ENCODE measurements at regions not wholly inside any gene's neighbourhood (a gene's known extent, or its start where the extent isn't known, plus 50 kb on each side); places are given as distances from the start of the nearest gene placed in this dataset.

DNA sequence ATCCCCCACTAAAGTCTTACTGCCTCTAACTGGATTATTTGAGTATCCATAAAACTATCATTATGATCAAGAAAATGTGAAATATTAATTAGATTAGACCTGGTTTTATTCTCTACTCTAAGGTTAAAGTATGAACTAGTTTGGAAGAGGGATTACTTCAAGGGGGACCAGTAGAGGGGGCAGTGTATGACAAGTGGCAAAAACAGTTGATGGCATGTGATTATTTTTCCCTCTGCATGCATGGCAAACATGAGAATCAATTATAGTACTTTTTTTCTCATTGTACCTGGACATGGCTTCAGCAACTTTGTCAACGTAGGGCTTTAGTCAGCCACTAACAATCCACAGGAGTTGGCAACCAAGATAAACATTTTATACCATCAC is 145.0 kb upstream of the SLC38A2 start:
- ChIA-PET POLR2A (no interaction called here), CTCF (interaction anchor here (1.0 kb wide), 1 partner anchor 160 kb away, joined by 3 read pairs; no protein-coding TSS in a partner anchor)
- no peaks in the 10 kb centered on the region for H3K27me3 Mint-ChIP-seq (ENCODE audit: low read depth)
- 0 out of 2 replicates have a peak, but pooled peaks cover 6% of the 10 kb centered on the region for H3K9me3 Mint-ChIP-seq
- no peak overlapping the region for H3K4me3 Mint-ChIP-seq
- DNase-seq (ENCODE audit: low spot score) (no peak), ATAC-seq (no peak)
- TF ChIP-seq, protein P1, sequence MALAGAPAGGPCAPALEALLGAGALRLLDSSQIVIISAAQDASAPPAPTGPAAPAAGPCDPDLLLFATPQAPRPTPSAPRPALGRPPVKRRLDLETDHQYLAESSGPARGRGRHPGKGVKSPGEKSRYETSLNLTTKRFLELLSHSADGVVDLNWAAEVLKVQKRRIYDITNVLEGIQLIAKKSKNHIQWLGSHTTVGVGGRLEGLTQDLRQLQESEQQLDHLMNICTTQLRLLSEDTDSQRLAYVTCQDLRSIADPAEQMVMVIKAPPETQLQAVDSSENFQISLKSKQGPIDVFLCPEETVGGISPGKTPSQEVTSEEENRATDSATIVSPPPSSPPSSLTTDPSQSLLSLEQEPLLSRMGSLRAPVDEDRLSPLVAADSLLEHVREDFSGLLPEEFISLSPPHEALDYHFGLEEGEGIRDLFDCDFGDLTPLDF (CRISPR knock-in tag; IDR thresholded peaks at IDR 0.05) = no peak
- no peak for TF ChIP-seq ZNF219 (CRISPR knock-in tag; IDR thresholded peaks at IDR 0.05; ENCODE audit: borderline replicate concordance)
- no peak for TF ChIP-seq NFATC4 (CRISPR knock-in tag; IDR thresholded peaks at IDR 0.05)
- TF ChIP-seq, protein P2, sequence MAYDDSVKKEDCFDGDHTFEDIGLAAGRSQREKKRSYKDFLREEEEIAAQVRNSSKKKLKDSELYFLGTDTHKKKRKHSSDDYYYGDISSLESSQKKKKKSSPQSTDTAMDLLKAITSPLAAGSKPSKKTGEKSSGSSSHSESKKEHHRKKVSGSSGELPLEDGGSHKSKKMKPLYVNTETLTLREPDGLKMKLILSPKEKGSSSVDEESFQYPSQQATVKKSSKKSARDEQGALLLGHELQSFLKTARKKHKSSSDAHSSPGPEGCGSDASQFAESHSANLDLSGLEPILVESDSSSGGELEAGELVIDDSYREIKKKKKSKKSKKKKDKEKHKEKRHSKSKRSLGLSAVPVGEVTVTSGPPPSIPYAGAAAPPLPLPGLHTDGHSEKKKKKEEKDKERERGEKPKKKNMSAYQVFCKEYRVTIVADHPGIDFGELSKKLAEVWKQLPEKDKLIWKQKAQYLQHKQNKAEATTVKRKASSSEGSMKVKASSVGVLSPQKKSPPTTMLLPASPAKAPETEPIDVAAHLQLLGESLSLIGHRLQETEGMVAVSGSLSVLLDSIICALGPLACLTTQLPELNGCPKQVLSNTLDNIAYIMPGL (CRISPR knock-in tag; IDR thresholded peaks at IDR 0.05) = no peak
- TF ChIP-seq NFYB (CRISPR knock-in tag; conservative IDR thresholded peaks at IDR 0.05; ENCODE audit: low read depth) = no peak
- H3K4me1 Mint-ChIP-seq = peaks cover 10% of the 10 kb centered on the region
- no peak overlapping the region for H3K27ac Mint-ChIP-seq
- H3K36me3 Mint-ChIP-seq = no peaks in the 10 kb centered on the region

DNA sequence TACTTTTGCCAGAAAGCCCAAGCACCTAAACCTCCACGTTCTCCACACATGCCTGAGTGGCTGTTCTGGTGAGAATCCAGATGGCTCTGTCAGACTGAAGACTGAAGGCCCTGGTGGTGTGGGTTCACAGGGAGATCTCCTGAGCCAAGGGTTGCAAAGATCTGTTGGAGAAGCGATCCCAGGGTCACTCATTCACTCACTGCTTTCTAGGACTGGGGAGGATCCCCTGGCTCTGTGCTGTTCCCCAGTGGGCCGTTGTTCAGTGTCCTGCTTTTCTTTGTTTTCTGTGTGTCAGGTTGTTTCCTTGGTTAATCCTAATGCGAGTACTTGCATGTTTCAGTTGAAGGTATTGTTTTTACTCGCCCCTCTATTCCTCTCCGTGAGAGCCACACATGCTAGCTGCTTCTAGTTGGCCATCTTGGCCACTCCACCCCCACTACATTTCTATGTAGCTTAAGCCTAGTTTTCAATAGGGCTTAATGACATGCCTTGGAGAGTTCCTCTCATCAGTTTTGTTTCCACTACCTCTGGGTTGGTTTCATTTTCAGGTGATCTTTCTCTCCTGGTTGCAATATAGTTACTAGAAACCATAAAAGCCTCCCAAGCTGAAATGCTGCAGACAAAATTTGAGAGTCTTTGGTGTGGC is 144.5 kb upstream of the SLC38A2 start:
- Mint-ChIP-seq H3K27ac (no peak overlapping the region), H3K36me3 (no peaks in the 10 kb centered on the region), H3K4me1 (peaks cover 10% of the 10 kb centered on the region), H3K9me3 (0 out of 2 replicates have a peak, but pooled peaks cover 6% of the 10 kb centered on the region), H3K27me3 (ENCODE audit: low read depth) (no peaks in the 10 kb centered on the region), H3K4me3 (no peak overlapping the region)
- ChIA-PET POLR2A (no interaction called here), CTCF (interaction anchor here (0.7 to 1.0 kb wide), 3 partner anchors 140 to 160 kb away, joined by 3 read pairs; no protein-coding TSS in a partner anchor)
- no peak for DNase-seq (ENCODE audit: low spot score)
- ATAC-seq = no peak
- TF ChIP-seq, protein P3, sequence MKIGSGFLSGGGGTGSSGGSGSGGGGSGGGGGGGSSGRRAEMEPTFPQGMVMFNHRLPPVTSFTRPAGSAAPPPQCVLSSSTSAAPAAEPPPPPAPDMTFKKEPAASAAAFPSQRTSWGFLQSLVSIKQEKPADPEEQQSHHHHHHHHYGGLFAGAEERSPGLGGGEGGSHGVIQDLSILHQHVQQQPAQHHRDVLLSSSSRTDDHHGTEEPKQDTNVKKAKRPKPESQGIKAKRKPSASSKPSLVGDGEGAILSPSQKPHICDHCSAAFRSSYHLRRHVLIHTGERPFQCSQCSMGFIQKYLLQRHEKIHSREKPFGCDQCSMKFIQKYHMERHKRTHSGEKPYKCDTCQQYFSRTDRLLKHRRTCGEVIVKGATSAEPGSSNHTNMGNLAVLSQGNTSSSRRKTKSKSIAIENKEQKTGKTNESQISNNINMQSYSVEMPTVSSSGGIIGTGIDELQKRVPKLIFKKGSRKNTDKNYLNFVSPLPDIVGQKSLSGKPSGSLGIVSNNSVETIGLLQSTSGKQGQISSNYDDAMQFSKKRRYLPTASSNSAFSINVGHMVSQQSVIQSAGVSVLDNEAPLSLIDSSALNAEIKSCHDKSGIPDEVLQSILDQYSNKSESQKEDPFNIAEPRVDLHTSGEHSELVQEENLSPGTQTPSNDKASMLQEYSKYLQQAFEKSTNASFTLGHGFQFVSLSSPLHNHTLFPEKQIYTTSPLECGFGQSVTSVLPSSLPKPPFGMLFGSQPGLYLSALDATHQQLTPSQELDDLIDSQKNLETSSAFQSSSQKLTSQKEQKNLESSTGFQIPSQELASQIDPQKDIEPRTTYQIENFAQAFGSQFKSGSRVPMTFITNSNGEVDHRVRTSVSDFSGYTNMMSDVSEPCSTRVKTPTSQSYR (CRISPR knock-in tag; IDR thresholded peaks at IDR 0.05) = no peak
- TF ChIP-seq ELF4 (CRISPR knock-in tag; IDR thresholded peaks at IDR 0.05; ENCODE audit: low read depth) = no peak
- TF ChIP-seq, protein P4, sequence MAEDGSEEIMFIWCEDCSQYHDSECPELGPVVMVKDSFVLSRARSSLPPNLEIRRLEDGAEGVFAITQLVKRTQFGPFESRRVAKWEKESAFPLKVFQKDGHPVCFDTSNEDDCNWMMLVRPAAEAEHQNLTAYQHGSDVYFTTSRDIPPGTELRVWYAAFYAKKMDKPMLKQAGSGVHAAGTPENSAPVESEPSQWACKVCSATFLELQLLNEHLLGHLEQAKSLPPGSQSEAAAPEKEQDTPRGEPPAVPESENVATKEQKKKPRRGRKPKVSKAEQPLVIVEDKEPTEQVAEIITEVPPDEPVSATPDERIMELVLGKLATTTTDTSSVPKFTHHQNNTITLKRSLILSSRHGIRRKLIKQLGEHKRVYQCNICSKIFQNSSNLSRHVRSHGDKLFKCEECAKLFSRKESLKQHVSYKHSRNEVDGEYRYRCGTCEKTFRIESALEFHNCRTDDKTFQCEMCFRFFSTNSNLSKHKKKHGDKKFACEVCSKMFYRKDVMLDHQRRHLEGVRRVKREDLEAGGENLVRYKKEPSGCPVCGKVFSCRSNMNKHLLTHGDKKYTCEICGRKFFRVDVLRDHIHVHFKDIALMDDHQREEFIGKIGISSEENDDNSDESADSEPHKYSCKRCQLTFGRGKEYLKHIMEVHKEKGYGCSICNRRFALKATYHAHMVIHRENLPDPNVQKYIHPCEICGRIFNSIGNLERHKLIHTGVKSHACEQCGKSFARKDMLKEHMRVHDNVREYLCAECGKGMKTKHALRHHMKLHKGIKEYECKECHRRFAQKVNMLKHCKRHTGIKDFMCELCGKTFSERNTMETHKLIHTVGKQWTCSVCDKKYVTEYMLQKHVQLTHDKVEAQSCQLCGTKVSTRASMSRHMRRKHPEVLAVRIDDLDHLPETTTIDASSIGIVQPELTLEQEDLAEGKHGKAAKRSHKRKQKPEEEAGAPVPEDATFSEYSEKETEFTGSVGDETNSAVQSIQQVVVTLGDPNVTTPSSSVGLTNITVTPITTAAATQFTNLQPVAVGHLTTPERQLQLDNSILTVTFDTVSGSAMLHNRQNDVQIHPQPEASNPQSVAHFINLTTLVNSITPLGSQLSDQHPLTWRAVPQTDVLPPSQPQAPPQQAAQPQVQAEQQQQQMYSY (CRISPR knock-in tag; IDR thresholded peaks at IDR 0.05) = no peak
- no peak for TF ChIP-seq ZNF396 (CRISPR knock-in tag; IDR thresholded peaks at IDR 0.05; ENCODE audit: borderline replicate concordance)
- TF ChIP-seq, protein P5, sequence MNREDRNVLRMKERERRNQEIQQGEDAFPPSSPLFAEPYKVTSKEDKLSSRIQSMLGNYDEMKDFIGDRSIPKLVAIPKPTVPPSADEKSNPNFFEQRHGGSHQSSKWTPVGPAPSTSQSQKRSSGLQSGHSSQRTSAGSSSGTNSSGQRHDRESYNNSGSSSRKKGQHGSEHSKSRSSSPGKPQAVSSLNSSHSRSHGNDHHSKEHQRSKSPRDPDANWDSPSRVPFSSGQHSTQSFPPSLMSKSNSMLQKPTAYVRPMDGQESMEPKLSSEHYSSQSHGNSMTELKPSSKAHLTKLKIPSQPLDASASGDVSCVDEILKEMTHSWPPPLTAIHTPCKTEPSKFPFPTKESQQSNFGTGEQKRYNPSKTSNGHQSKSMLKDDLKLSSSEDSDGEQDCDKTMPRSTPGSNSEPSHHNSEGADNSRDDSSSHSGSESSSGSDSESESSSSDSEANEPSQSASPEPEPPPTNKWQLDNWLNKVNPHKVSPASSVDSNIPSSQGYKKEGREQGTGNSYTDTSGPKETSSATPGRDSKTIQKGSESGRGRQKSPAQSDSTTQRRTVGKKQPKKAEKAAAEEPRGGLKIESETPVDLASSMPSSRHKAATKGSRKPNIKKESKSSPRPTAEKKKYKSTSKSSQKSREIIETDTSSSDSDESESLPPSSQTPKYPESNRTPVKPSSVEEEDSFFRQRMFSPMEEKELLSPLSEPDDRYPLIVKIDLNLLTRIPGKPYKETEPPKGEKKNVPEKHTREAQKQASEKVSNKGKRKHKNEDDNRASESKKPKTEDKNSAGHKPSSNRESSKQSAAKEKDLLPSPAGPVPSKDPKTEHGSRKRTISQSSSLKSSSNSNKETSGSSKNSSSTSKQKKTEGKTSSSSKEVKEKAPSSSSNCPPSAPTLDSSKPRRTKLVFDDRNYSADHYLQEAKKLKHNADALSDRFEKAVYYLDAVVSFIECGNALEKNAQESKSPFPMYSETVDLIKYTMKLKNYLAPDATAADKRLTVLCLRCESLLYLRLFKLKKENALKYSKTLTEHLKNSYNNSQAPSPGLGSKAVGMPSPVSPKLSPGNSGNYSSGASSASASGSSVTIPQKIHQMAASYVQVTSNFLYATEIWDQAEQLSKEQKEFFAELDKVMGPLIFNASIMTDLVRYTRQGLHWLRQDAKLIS (CRISPR knock-in tag; IDR thresholded peaks at IDR 0.05; ENCODE audit: borderline replicate concordance) = no peak
- TF ChIP-seq, protein P6, sequence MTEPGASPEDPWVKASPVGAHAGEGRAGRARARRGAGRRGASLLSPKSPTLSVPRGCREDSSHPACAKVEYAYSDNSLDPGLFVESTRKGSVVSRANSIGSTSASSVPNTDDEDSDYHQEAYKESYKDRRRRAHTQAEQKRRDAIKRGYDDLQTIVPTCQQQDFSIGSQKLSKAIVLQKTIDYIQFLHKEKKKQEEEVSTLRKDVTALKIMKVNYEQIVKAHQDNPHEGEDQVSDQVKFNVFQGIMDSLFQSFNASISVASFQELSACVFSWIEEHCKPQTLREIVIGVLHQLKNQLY (CRISPR knock-in tag; IDR thresholded peaks at IDR 0.05) = no peak

Data from WTC11 (cell line).